ENCODE measurements at regions not wholly inside any gene's neighbourhood (a gene's known extent, or its start where the extent isn't known, plus 50 kb on each side); places are given as distances from the start of the nearest gene placed in this dataset.

GRCh38 chr14:49456589-49456988 lies 129.6 kb downstream of the RPS29 start:
- Histone ChIP-seq H3K36me3 (ENCODE audit: control insufficient read depth, low read length) (no peaks in the 10 kb centered on the region), H3K4me3 (ENCODE audit: low read length) (no peak overlapping the region), H3K79me2 (ENCODE audit: control insufficient read depth, low read length) (no peaks in the 10 kb centered on the region), H4K20me1 (ENCODE audit: control insufficient read depth, insufficient read depth, low read depth, low read length) (no peaks in the 10 kb centered on the region), H3K27ac (ENCODE audit: low read depth, low read length) (no peak overlapping the region), H3F3A (ENCODE audit: control insufficient read depth, insufficient read depth) (no peaks in the 10 kb centered on the region), H3K4me1 (ENCODE audit: control insufficient read depth, low read length) (no peaks in the 10 kb centered on the region), H3K27me3 (ENCODE audit: control insufficient read depth, low read length) (peaks cover 22% of the 10 kb centered on the region), H3K9me2 (replicated peaks; ENCODE audit: control insufficient read depth, low read length) (no peaks in the 10 kb centered on the region), H3K9me3 (ENCODE audit: control insufficient read depth, insufficient read depth, low read length) (no peaks in the 10 kb centered on the region), H3K4me2 (ENCODE audit: low read length) (no peak overlapping the region)
- TF ChIP-seq CTCF (IDR thresholded peaks at IDR 0.05; ENCODE audit: low read depth, low read length, poor library complexity, severe bottlenecking): no peak
- no peak for TF ChIP-seq EZH2phosphoT487 (IDR thresholded peaks at IDR 0.05; ENCODE audit: borderline replicate concordance, low read length)

GRCh38 chr14:49451938-49452337 lies 134.2 kb downstream of the RPS29 start:
- H3K36me3 ChIP-seq (ENCODE audit: control insufficient read depth, low read length): no peaks in the 10 kb centered on the region
- no peak overlapping the region for H3K27ac ChIP-seq (ENCODE audit: low read depth, low read length)
- H3F3A ChIP-seq (ENCODE audit: control insufficient read depth, insufficient read depth): no peaks in the 10 kb centered on the region
- peaks cover 7% of the 10 kb centered on the region; the same call in 1 of the 2 replicates for H3K27me3 ChIP-seq (ENCODE audit: control insufficient read depth, low read length)
- H3K4me2 ChIP-seq (ENCODE audit: low read length): no peak overlapping the region
- TF ChIP-seq CTCF (IDR thresholded peaks at IDR 0.05; ENCODE audit: low read depth, low read length, poor library complexity, severe bottlenecking): no peak
- TF ChIP-seq EZH2phosphoT487 (IDR thresholded peaks at IDR 0.05; ENCODE audit: borderline replicate concordance, low read length): no peak
- H3K9me3 ChIP-seq (ENCODE audit: control insufficient read depth, insufficient read depth, low read length): no peaks in the 10 kb centered on the region
- H3K79me2 ChIP-seq (ENCODE audit: control insufficient read depth, low read length): no peaks in the 10 kb centered on the region
- H3K4me3 ChIP-seq (ENCODE audit: low read length): no peak overlapping the region
- no peaks in the 10 kb centered on the region for H4K20me1 ChIP-seq (ENCODE audit: control insufficient read depth, insufficient read depth, low read depth, low read length)
- no peaks in the 10 kb centered on the region for H3K9me2 ChIP-seq (replicated peaks; ENCODE audit: control insufficient read depth, low read length)
- H3K4me1 ChIP-seq (ENCODE audit: control insufficient read depth, low read length): peaks cover 4% of the 10 kb centered on the region; the same call in 1 of the 2 replicates

- TF ChIP-seq CTCF (IDR thresholded peaks at IDR 0.05; ENCODE audit: low read depth, low read length, poor library complexity, severe bottlenecking) (no peak), EZH2phosphoT487 (IDR thresholded peaks at IDR 0.05; ENCODE audit: borderline replicate concordance, low read length) (no peak)
- no peaks in the 10 kb centered on the region for H3K79me2 ChIP-seq (ENCODE audit: control insufficient read depth, low read length)
Measured at GRCh38 chr14:49449749-49450148, 136.4 kb downstream of the RPS29 start.

More at GRCh38 chr14:49449749-49450148, 136.4 kb downstream of the RPS29 start:
- Histone ChIP-seq H3K4me1 (ENCODE audit: control insufficient read depth, low read length) (peaks cover 4% of the 10 kb centered on the region; the same call in 1 of the 2 replicates), H4K20me1 (ENCODE audit: control insufficient read depth, insufficient read depth, low read depth, low read length) (no peaks in the 10 kb centered on the region), H3K36me3 (ENCODE audit: control insufficient read depth, low read length) (no peaks in the 10 kb centered on the region), H3K9me2 (replicated peaks; ENCODE audit: control insufficient read depth, low read length) (no peaks in the 10 kb centered on the region), H3K4me2 (ENCODE audit: low read length) (no peak overlapping the region), H3K4me3 (ENCODE audit: low read length) (no peak overlapping the region), H3F3A (ENCODE audit: control insufficient read depth, insufficient read depth) (no peaks in the 10 kb centered on the region), H3K27me3 (ENCODE audit: control insufficient read depth, low read length) (peaks cover 4% of the 10 kb centered on the region; the same call in 1 of the 2 replicates), H3K27ac (ENCODE audit: low read depth, low read length) (no peak overlapping the region), H3K9me3 (ENCODE audit: control insufficient read depth, insufficient read depth, low read length) (no peaks in the 10 kb centered on the region)
